ENCODE measurements at regions not wholly inside any gene's neighbourhood (a gene's known extent, or its start where the extent isn't known, plus 50 kb on each side); places are given as distances from the start of the nearest gene placed in this dataset.

- no peak for TF ChIP-seq YY1 (IDR thresholded peaks at IDR 0.05)
- no peak for TF ChIP-seq CTCF (IDR thresholded peaks at IDR 0.05; ENCODE audit: low read depth, low read length, missing input control)
- TF ChIP-seq NR2F2 (IDR thresholded peaks at IDR 0.05), result no peak
- TF ChIP-seq RAD21 (IDR thresholded peaks at IDR 0.05), result no peak
These were observed 77.4 kb upstream of the LRCH1 start for GRCh38 chr13:46475541-46475991.
